ENCODE measurements at regions not wholly inside any gene's neighbourhood (a gene's known extent, or its start where the extent isn't known, plus 50 kb on each side); places are given as distances from the start of the nearest gene placed in this dataset.
"Not testable (repeated sequence)": the region's sequence is repeated elsewhere in the genome, so short reads cannot be mapped to it uniquely, and the experiment has no call there.

DNA sequence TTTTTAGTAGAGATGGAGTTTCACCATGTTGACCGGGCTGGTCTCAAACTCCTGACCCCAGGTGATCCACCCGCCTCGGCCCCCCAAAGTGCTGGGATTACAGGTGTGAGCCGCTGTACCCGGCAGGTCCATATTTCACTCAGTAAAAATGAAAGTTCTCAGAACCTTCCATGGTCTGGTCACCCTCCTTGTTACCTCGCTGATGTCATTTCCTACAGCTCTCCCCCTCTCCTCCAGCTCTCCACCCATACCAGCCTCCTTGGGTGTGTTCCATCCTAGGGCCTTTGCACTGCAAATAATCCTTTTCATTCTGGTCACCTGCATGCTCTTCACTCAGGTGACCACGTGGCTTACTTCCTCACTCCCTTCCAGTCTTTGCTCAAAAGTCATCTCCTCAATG, 78.2 kb upstream of the TNFSF11 start:
- Histone ChIP-seq H4K20me1 (ENCODE audit: insufficient read depth, low read length, poor library complexity, severe bottlenecking) (no peaks in the 10 kb centered on the region), H3K4me1 (ENCODE audit: insufficient read depth, low read length, poor library complexity, severe bottlenecking) (peaks cover 29% of the 10 kb centered on the region), H3F3A (ENCODE audit: low read depth) (no peaks in the 10 kb centered on the region), H3K36me3 (ENCODE audit: insufficient read depth, low read length) (no peaks in the 10 kb centered on the region), H2AFZ (ENCODE audit: low read length) (no peak overlapping the region), H3K4me3 (ENCODE audit: low read length, poor library complexity, severe bottlenecking) (no peak overlapping the region), H3K4me2 (ENCODE audit: low read depth, low read length, poor library complexity, severe bottlenecking) (no peak overlapping the region), H3K9me3 (ENCODE audit: insufficient read depth, low read depth, low read length) (no peaks in the 10 kb centered on the region), H3K79me2 (ENCODE audit: insufficient read depth, low read length) (no peaks in the 10 kb centered on the region), H3K27me3 (ENCODE audit: insufficient read depth, low read length, poor library complexity, severe bottlenecking) (no peaks in the 10 kb centered on the region), H3K9me2 (replicated peaks; ENCODE audit: low read depth, low read length) (no peaks in the 10 kb centered on the region), H3K9ac (ENCODE audit: low read depth, low read length, poor library complexity, severe bottlenecking) (no peak overlapping the region)
- TF ChIP-seq EZH2phosphoT487 (IDR thresholded peaks at IDR 0.05; ENCODE audit: borderline replicate concordance), result no peak
- TF ChIP-seq, protein P1, sequence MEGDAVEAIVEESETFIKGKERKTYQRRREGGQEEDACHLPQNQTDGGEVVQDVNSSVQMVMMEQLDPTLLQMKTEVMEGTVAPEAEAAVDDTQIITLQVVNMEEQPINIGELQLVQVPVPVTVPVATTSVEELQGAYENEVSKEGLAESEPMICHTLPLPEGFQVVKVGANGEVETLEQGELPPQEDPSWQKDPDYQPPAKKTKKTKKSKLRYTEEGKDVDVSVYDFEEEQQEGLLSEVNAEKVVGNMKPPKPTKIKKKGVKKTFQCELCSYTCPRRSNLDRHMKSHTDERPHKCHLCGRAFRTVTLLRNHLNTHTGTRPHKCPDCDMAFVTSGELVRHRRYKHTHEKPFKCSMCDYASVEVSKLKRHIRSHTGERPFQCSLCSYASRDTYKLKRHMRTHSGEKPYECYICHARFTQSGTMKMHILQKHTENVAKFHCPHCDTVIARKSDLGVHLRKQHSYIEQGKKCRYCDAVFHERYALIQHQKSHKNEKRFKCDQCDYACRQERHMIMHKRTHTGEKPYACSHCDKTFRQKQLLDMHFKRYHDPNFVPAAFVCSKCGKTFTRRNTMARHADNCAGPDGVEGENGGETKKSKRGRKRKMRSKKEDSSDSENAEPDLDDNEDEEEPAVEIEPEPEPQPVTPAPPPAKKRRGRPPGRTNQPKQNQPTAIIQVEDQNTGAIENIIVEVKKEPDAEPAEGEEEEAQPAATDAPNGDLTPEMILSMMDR (conservative IDR thresholded peaks at IDR 0.05; ENCODE audit: low read length), result no peak

DNA sequence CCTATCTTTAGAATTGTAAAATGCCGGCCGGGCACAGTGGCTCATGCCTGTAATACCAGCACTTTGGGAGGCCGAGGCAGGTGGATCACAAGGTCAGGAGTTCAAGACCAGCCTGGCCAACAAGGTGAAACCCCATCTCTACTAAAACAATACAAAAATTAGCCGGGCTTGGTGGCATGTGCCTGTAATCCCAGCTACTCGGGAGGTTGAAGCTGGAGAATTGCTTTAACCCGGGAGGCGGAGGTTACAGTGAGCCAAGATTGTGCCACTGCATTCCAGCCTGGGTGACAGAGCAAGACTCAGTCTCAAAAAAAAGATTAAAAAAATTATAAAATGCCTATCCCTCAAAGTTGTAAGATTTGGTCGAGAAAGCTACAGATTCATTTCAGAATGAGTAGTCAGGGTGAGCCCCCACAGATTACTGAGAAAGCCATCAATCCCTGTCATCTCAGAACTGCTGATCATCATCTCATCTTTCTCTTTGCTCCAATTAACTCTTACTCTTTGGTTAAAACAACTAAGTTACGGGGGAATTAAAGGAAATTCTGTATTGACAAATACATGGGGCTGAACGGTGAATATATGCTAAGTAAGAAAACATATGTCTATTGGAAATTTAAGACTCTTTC, 76.9 kb upstream of the TNFSF11 start:
- not testable (repeated sequence) for H3K36me3 ChIP-seq (ENCODE audit: insufficient read depth, low read length); H3K9me2 ChIP-seq (replicated peaks; ENCODE audit: low read depth, low read length); H3K9ac ChIP-seq (ENCODE audit: low read depth, low read length, poor library complexity, severe bottlenecking); H3K9me3 ChIP-seq (ENCODE audit: insufficient read depth, low read depth, low read length); H3F3A ChIP-seq (ENCODE audit: low read depth); H3K27me3 ChIP-seq (ENCODE audit: insufficient read depth, low read length, poor library complexity, severe bottlenecking); H3K79me2 ChIP-seq (ENCODE audit: insufficient read depth, low read length); H4K20me1 ChIP-seq (ENCODE audit: insufficient read depth, low read length, poor library complexity, severe bottlenecking); H3K4me2 ChIP-seq (ENCODE audit: low read depth, low read length, poor library complexity, severe bottlenecking); H2AFZ ChIP-seq (ENCODE audit: low read length); H3K4me3 ChIP-seq (ENCODE audit: low read length, poor library complexity, severe bottlenecking)
- peaks cover 29% of the 10 kb centered on the region for H3K4me1 ChIP-seq (ENCODE audit: insufficient read depth, low read length, poor library complexity, severe bottlenecking)

DNA sequence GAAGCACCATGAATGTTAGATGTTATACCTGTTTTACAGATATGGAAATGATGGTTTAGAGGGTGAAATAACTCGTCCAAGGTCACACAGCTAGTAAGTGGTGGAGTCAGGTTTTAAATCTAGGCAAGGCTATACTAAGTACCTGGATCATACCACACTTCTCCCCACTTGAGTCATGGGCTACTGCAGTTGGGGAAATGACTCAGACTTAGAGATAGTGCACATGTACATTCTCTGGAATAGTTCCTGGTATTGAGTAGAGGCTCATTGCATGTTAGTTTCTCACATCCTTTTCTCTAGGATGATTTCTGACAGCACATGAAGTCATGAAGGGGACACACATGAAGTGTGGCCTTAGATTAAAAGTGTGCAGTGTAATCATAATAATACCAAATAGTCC, 76.2 kb upstream of the TNFSF11 start:
- Histone ChIP-seq H3K27me3 (ENCODE audit: insufficient read depth, low read length, poor library complexity, severe bottlenecking) (no peaks in the 10 kb centered on the region), H3F3A (ENCODE audit: low read depth) (no peaks in the 10 kb centered on the region)

More for the DNA sequence above, 76.2 kb upstream of the TNFSF11 start:
- peaks cover 29% of the 10 kb centered on the region for H3K4me1 ChIP-seq (ENCODE audit: insufficient read depth, low read length, poor library complexity, severe bottlenecking)
- H3K9me3 ChIP-seq (ENCODE audit: insufficient read depth, low read depth, low read length), result no peaks in the 10 kb centered on the region
- H3K9me2 ChIP-seq (replicated peaks; ENCODE audit: low read depth, low read length), result no peaks in the 10 kb centered on the region
- no peak overlapping the region for H3K4me2 ChIP-seq (ENCODE audit: low read depth, low read length, poor library complexity, severe bottlenecking)
- H4K20me1 ChIP-seq (ENCODE audit: insufficient read depth, low read length, poor library complexity, severe bottlenecking), result no peaks in the 10 kb centered on the region
- no peaks in the 10 kb centered on the region for H3K36me3 ChIP-seq (ENCODE audit: insufficient read depth, low read length)
- TF ChIP-seq, protein P1 (conservative IDR thresholded peaks at IDR 0.05; ENCODE audit: low read length), result no peak
- no peak for TF ChIP-seq EZH2phosphoT487 (IDR thresholded peaks at IDR 0.05; ENCODE audit: borderline replicate concordance)
- no peaks in the 10 kb centered on the region for H3K79me2 ChIP-seq (ENCODE audit: insufficient read depth, low read length)
- H2AFZ ChIP-seq (ENCODE audit: low read length), result no peak overlapping the region
- H3K9ac ChIP-seq (ENCODE audit: low read depth, low read length, poor library complexity, severe bottlenecking), result no peak overlapping the region
- H3K4me3 ChIP-seq (ENCODE audit: low read length, poor library complexity, severe bottlenecking), result no peak overlapping the region

All from Loucy (cell line).